ENCODE measurements at regions not wholly inside any gene's neighbourhood (a gene's known extent, or its start where the extent isn't known, plus 50 kb on each side); places are given as distances from the start of the nearest gene placed in this dataset.

GRCh38 chr6:145142958-145143357 is 592.4 kb downstream of the EPM2A start:
- no peak for DNase-seq
- Histone ChIP-seq H3K27me3 (no peaks in the 10 kb centered on the region), H3K4me3 (no peak overlapping the region), H3K36me3 (no peaks in the 10 kb centered on the region), H3K9me3 (no peaks in the 10 kb centered on the region), H3K4me1 (no peaks in the 10 kb centered on the region), H3K27ac (no peak overlapping the region)
- TF ChIP-seq CTCF (IDR thresholded peaks at IDR 0.05) (no peak), POLR2A (IDR thresholded peaks at IDR 0.05) (no peak)

- H3K36me3 ChIP-seq: no peaks in the 10 kb centered on the region
- H3K27ac ChIP-seq: no peak overlapping the region
- no peaks in the 10 kb centered on the region for H3K9me3 ChIP-seq
- TF ChIP-seq POLR2A (IDR thresholded peaks at IDR 0.05) (no peak), CTCF (IDR thresholded peaks at IDR 0.05) (no peak)
- no peaks in the 10 kb centered on the region for H3K27me3 ChIP-seq
- no peak for DNase-seq
- H3K4me1 ChIP-seq: no peaks in the 10 kb centered on the region
- no peak overlapping the region for H3K4me3 ChIP-seq
These were observed 591.9 kb downstream of the EPM2A start for GRCh38 chr6:145143379-145143778.

GRCh38 chr6:145147559-145147958 is 587.8 kb downstream of the EPM2A start:
- Histone ChIP-seq H3K9me3 (no peaks in the 10 kb centered on the region), H3K4me3 (no peak overlapping the region), H3K4me1 (no peaks in the 10 kb centered on the region), H3K36me3 (no peaks in the 10 kb centered on the region), H3K27ac (no peak overlapping the region), H3K27me3 (no peaks in the 10 kb centered on the region)
- TF ChIP-seq CTCF (IDR thresholded peaks at IDR 0.05) (no peak), POLR2A (IDR thresholded peaks at IDR 0.05) (no peak)
- no peak for DNase-seq

- no peaks in the 10 kb centered on the region for H3K4me1 ChIP-seq
- TF ChIP-seq CTCF (IDR thresholded peaks at IDR 0.05): no peak
- TF ChIP-seq POLR2A (IDR thresholded peaks at IDR 0.05): no peak
- H3K36me3 ChIP-seq: no peaks in the 10 kb centered on the region
- H3K27me3 ChIP-seq: no peaks in the 10 kb centered on the region
- H3K27ac ChIP-seq: no peak overlapping the region
- H3K9me3 ChIP-seq: no peaks in the 10 kb centered on the region
- DNase-seq: peak in 1 of 3 donors; percentile 48
- H3K4me3 ChIP-seq: no peak overlapping the region
These were observed 587.2 kb downstream of the EPM2A start for GRCh38 chr6:145147981-145148749.

GRCh38 chr6:145148776-145149175 is 586.5 kb downstream of the EPM2A start:
- TF ChIP-seq POLR2A (IDR thresholded peaks at IDR 0.05): no peak
- no peak for TF ChIP-seq CTCF (IDR thresholded peaks at IDR 0.05)
- Histone ChIP-seq H3K4me1 (no peaks in the 10 kb centered on the region), H3K27ac (no peak overlapping the region), H3K9me3 (no peaks in the 10 kb centered on the region), H3K36me3 (no peaks in the 10 kb centered on the region), H3K27me3 (no peaks in the 10 kb centered on the region), H3K4me3 (no peak overlapping the region)
- no peak for DNase-seq

Data from Peyer's patch (tissue), 4 donors.